H4 (cell line): ENCODE measurements at regions not wholly inside any gene's neighbourhood (a gene's known extent, or its start where the extent isn't known, plus 50 kb on each side); places are given as distances from the start of the nearest gene placed in this dataset.
"Not testable (repeated sequence)": the region's sequence is repeated elsewhere in the genome, so short reads cannot be mapped to it uniquely, and the experiment has no call there.

Experiments used
- DNase-seq: peaks from one replicate; pipeline ENCODE4 v3.0.0-alpha.2; 2015; ENCODE audit warnings: low spot score

GRCh38 chr11:98137437-98137836 lies 883.3 kb upstream of the CNTN5 start:
- no peak for DNase-seq

- DNase-seq = no peak
Measured at GRCh38 chr11:98143661-98144060, 877.1 kb upstream of the CNTN5 start.

DNA sequence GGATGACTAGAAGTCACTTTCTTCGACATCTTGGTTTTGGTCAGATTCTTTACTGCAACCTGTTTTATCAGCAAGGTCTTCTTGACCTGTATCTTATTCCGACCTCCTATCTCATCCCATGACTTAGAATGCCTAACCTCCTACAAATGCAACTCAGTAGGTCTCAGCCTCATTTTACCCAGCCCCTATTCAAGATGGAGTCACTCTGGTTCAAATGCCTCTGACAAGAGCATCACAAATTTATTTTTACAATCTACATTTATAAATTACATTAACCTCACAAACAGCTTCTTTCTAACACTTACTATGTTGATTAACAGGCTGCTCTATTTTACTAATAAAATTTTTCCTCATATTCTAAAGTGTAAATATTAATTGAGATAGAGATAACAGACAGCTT lies 867.0 kb upstream of the CNTN5 start:
- DNase-seq = no peak

- DNase-seq = no peak
Measured at GRCh38 chr11:98155696-98156095, 865.1 kb upstream of the CNTN5 start.

- no peak for DNase-seq
Measured at GRCh38 chr11:98177925-98178324, 842.8 kb upstream of the CNTN5 start.

DNA sequence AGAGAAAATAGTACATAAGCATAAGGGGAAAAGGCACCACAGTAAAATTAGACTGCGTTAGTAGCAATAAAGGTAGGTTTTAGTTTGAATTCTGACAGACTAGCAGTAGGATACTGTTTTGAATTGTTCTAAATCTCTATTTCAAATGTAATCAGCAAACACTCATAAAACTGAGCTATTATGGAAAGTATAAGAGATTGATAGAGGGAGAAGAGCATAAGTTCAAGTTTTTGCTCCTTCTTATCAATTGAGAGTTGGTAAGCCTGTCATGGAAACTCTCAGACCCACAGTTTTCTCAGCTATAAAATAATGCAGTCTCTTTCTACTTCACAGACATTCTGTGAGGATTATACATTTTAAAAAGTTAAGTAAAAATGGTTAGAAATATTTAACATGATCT lies 840.2 kb upstream of the CNTN5 start:
- no peak for DNase-seq

GRCh38 chr11:98180921-98181320 lies 839.8 kb upstream of the CNTN5 start:
- no peak for DNase-seq

DNA sequence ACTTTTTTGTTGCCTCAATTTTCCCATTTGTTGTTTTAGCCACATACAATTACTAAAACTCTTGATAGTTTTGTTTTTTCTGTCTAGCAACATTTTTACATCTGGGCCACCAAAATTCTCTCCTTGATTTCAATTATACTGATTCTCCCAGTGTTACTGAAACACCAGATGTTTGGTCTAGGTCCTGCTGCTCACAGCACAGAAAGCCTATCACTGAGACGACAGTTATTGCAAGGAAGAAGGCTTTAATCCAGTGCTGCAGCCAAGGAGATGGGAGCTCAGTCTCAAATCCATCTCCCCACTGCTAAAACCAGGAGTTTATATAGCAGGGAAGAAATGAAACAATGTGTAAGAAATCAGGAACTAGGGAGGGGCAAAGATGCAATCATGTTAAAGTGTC lies 837.7 kb upstream of the CNTN5 start:
- no peak for DNase-seq

- no peak for DNase-seq
Measured at GRCh38 chr11:98185245-98185644, 835.5 kb upstream of the CNTN5 start.

GRCh38 chr11:98194611-98195010 lies 826.1 kb upstream of the CNTN5 start:
- DNase-seq = no peak

- no peak for DNase-seq
Measured at GRCh38 chr11:98195300-98195699, 825.4 kb upstream of the CNTN5 start.

- no peak for DNase-seq
Measured at GRCh38 chr11:98207086-98207485, 813.7 kb upstream of the CNTN5 start.

- no peak for DNase-seq
Measured at GRCh38 chr11:98227278-98227677, 793.5 kb upstream of the CNTN5 start.

DNA sequence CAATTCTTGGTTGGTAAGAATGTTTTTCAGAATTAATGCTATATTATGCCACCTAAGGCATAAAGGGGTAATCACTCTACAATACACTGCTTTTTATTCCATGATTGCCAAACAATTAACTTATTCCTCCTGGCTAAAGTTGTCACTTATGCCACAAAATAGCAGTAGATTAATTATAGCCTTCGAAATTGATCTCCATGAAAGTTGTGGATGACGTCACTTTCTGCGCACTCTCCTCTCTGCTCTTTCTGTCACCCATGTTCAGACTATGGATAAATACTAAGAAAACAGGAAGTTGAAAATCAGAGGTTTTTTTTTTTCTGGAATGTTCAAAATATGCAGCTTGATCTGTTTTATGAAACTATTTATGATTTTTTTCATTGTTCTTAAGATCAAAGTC lies 790.1 kb upstream of the CNTN5 start:
- no peak for DNase-seq

- no peak for DNase-seq
Measured at GRCh38 chr11:98234698-98235097, 786.1 kb upstream of the CNTN5 start.

DNA sequence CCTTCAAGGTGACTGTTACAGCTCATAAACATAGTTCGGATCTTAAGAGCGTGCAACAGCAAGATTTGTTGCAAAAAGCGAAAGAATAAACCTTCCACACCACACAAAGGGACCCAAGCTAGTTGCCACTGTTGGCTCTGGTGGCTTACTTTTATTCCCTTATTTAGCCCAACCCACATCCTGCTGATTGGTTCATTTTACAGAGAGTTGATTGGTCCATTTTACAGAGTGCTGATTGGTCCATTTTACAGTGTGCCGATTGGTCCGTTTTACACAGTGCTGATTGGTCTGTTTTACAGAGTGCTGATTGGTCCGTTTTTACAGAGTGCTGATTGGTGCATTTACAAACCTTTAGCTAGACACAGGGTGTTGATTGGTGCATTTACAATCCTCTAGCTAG lies 776.9 kb upstream of the CNTN5 start:
- no peak for DNase-seq

- no peak for DNase-seq
Measured at GRCh38 chr11:98260983-98261382, 759.8 kb upstream of the CNTN5 start.

GRCh38 chr11:98277251-98277912 lies 743.4 kb upstream of the CNTN5 start:
- DNase-seq = no peak

DNA sequence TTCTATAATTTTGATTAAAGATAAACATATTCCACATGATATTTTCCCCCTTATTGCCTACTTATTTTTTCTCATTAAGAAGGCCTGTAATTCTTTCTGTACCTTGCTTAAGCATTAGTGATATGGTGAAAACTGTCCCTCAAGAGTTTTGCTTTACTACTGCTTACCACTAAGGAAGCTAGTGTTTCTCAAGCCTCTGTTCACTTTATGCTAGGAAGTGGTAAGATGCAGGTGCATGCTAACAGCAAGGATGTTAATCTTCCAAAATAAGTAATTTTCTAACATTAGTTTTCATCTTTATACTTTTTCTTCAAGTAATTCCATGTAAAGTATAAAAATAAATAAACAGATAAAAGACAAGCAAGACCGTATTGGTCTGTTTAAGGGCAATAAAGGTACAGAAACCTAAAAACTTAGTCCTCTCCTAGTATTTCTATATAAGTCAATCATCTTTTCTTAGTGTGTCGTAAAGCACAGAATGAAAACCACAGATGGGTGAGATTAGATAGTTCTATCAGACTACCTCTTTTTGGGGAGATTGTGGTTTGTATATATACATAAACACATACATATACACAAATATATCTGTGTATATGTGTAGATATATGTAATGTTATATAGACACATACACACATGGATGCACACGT lies 731.0 kb upstream of the CNTN5 start:
- no peak for DNase-seq

- DNase-seq = no peak
Measured at GRCh38 chr11:98296091-98296880, 724.5 kb upstream of the CNTN5 start.

- DNase-seq = no peak
Measured at GRCh38 chr11:98300719-98301118, 720.0 kb upstream of the CNTN5 start.

- DNase-seq = no peak
Measured at GRCh38 chr11:98307827-98308491, 712.8 kb upstream of the CNTN5 start.

- not testable (repeated sequence) for DNase-seq
Measured at GRCh38 chr11:98330306-98330705, 690.4 kb upstream of the CNTN5 start.
